SK-N-SH (cell line): ENCODE measurements at regions not wholly inside any gene's neighbourhood (a gene's known extent, or its start where the extent isn't known, plus 50 kb on each side); places are given as distances from the start of the nearest gene placed in this dataset.

Experiments
- CTCF ChIA-PET: fragments of 300-600, 350-600 bp; formaldehyde crosslinking; extraction: SDS; loops from one replicate; lab custom pipeline; 2021; lab: Yijun Ruan, JAX
- POLR2A ChIA-PET: fragments of 350-600 bp; sonication (Branson Sonifier 250); formaldehyde crosslinking; extraction: SDS; loops from one replicate; lab custom pipeline; 2020; ENCODE audit warnings: antibody characterized with exemption, inconsistent platforms; lab: Yijun Ruan, JAX
- DNase-seq: peaks from one replicate; pipeline ENCODE4 v3.0.0; 2012
- H2AFZ ChIP-seq: fragments of 200-600 bp; sonication (generic); 2 replicates; pipeline ENCODE4 v1.8.1; 2016; ENCODE audit warnings: antibody characterized with exemption, mild to moderate bottlenecking, low read depth
- H3F3A ChIP-seq: fragments of 200-600 bp; sonication (generic); replicated peaks from 2 replicates; pipeline ENCODE3; 2016; ENCODE audit warnings: antibody characterized with exemption, mild to moderate bottlenecking; ENCODE audit not compliant: insufficient read depth
- H3K27ac ChIP-seq, 2 experiments: fragments of 200-500 bp in 1 of 2; fragments of 200-600 bp in 1 of 2; sonication (Bioruptor generic) in 1 of 2; sonication (generic), shearing (Covaris generic) in 1 of 2; 2 replicates each; pipeline versions ENCODE4 v1.5.1 to v1.6.1; 2014 to 2016; ENCODE audit warnings: low read depth in 2 of 2, inconsistent platforms in 1 of 2, low read length in 1 of 2, mild to moderate bottlenecking in 1 of 2, mixed read lengths in 1 of 2
- H3K27me3 ChIP-seq: fragments of 200-600 bp; sonication (generic), shearing (Covaris generic); 2 replicates; pipeline ENCODE4 v1.6.1; 2016; ENCODE audit warnings: mixed run types; ENCODE audit not compliant: insufficient read depth
- H3K36me3 ChIP-seq, 2 experiments: fragments of 200-500 bp in 1 of 2; fragments of 200-600 bp in 1 of 2; sonication (Bioruptor generic) in 1 of 2; sonication (generic) in 1 of 2; replicated peaks in 1 of 2; 2 replicates each; pipeline versions ENCODE3 to v1.5.1; 2014 to 2016; ENCODE audit warnings: low read length in 1 of 2, mild to moderate bottlenecking in 1 of 2; ENCODE audit not compliant: insufficient read depth in 2 of 2, control insufficient read depth in 1 of 2
- H3K4me1 ChIP-seq, 2 experiments: fragments of 200-500 bp in 1 of 2; fragments of 200-600 bp in 1 of 2; sonication (Bioruptor generic) in 1 of 2; sonication (generic), shearing (Covaris generic) in 1 of 2; 2 replicates each; pipeline versions ENCODE4 v1.5.1 to v1.6.1; 2014 to 2016; ENCODE audit warnings: low read depth in 1 of 2, low read length in 1 of 2, mixed run types in 1 of 2; ENCODE audit not compliant: insufficient read depth in 2 of 2, control insufficient read depth in 1 of 2
- H3K4me2 ChIP-seq: fragments of 200-600 bp; sonication (generic), shearing (Covaris generic); 2 replicates; pipeline ENCODE4 v1.6.1; 2017; ENCODE audit warnings: mixed run types
- H3K4me3 ChIP-seq, 2 experiments: fragments of 200-500 bp in 1 of 2; fragments of 200-600 bp in 1 of 2; sonication (Bioruptor generic) in 1 of 2; sonication (generic), shearing (Covaris generic) in 1 of 2; 2 replicates each; pipeline versions ENCODE4 v1.5.1 to v1.8.1; 2014 to 2016; ENCODE audit warnings: low read depth in 2 of 2, inconsistent platforms in 1 of 2, low read length in 1 of 2, mild to moderate bottlenecking in 1 of 2, mixed read lengths in 1 of 2, moderate library complexity in 1 of 2
- H3K79me2 ChIP-seq: fragments of 200-600 bp; sonication (generic); 2 replicates; pipeline ENCODE4 v1.8.1; 2017; ENCODE audit warnings: mild to moderate bottlenecking; ENCODE audit not compliant: insufficient read depth
- H3K9ac ChIP-seq: fragments of 200-600 bp; sonication (generic); 2 replicates; pipeline ENCODE4 v1.6.1; 2017; ENCODE audit warnings: mixed run types
- H3K9me2 ChIP-seq: fragments of 200-600 bp; sonication (generic); 2 replicates; pipeline ENCODE4 v1.6.1; 2017; ENCODE audit warnings: mixed run types
- H3K9me3 ChIP-seq: fragments of 200-600 bp; sonication (generic); 2 replicates; pipeline ENCODE4 v1.6.1; 2017; ENCODE audit warnings: mixed run types, mild to moderate bottlenecking, moderate library complexity
- H4K20me1 ChIP-seq: fragments of 200-600 bp; sonication (generic); 2 replicates; pipeline ENCODE4 v1.6.1; 2017; ENCODE audit warnings: mild to moderate bottlenecking, mixed run types; ENCODE audit not compliant: insufficient read depth
- ELF1 ChIP-seq: IDR thresholded peaks from 2 replicates; pipeline ENCODE4 v1.4.0; 2012
- EP300 ChIP-seq, 2 experiments: IDR thresholded peaks; 2 replicates each; pipeline versions ENCODE4 v1.4.0 to v1.6.1; 2012; ENCODE audit warnings: borderline replicate concordance in 1 of 2, low read depth in 1 of 2, low read length in 1 of 2
- FOXM1 ChIP-seq: IDR thresholded peaks from 2 replicates; pipeline ENCODE4 v1.4.0; 2012; ENCODE audit warnings: low read depth, mild to moderate bottlenecking
- GABPA ChIP-seq: IDR thresholded peaks from 2 replicates; pipeline ENCODE4 v1.4.0; 2012; ENCODE audit warnings: low read depth, mild to moderate bottlenecking
- GATA2 ChIP-seq: sonication (generic); formaldehyde crosslinking; IDR thresholded peaks from 2 replicates; pipeline ENCODE4 v1.5.0; 2020; ENCODE audit warnings: mild to moderate bottlenecking, missing genetic modification reagents
- MEF2A ChIP-seq: IDR thresholded peaks from 2 replicates; pipeline ENCODE4 v1.4.0; 2012; ENCODE audit warnings: low read depth, borderline replicate concordance
- MXI1 ChIP-seq: IDR thresholded peaks from 2 replicates; pipeline ENCODE4 v1.6.1; 2012; ENCODE audit warnings: mild to moderate bottlenecking, low read depth, low read length, improper control_type of control experiment
- RFX5 ChIP-seq: IDR thresholded peaks from 2 replicates; pipeline ENCODE4 v1.6.1; 2012; ENCODE audit warnings: mild to moderate bottlenecking, improper control_type of control experiment, low read length
- TAF1 ChIP-seq: IDR thresholded peaks from 2 replicates; pipeline ENCODE4 v1.6.1; 2012; ENCODE audit warnings: low read depth, mild to moderate bottlenecking, low read length, moderate library complexity, borderline replicate concordance
- WGBS: methylation state at CpG from one replicate; pipeline ENCODE4 v1.1.6; 2017; ENCODE audit warnings: low lambda C conversion rate; 5-methylcytosine and 5-hydroxymethylcytosine counted together
- TF ChIP-seq, protein P1 (sequence below): fragments of 200-600 bp; sonication (generic); IDR thresholded peaks from 2 replicates; pipeline ENCODE4 v1.6.1; 2017; ENCODE audit warnings: antibody characterized with exemption, mild to moderate bottlenecking, moderate library complexity
- TF ChIP-seq, protein P2 (sequence below): fragments of 150-350 bp; IDR thresholded peaks from 2 replicates; pipeline ENCODE4 v1.6.1; 2017; ENCODE audit warnings: antibody characterized with exemption, low read length, low read depth, borderline replicate concordance

DNA sequence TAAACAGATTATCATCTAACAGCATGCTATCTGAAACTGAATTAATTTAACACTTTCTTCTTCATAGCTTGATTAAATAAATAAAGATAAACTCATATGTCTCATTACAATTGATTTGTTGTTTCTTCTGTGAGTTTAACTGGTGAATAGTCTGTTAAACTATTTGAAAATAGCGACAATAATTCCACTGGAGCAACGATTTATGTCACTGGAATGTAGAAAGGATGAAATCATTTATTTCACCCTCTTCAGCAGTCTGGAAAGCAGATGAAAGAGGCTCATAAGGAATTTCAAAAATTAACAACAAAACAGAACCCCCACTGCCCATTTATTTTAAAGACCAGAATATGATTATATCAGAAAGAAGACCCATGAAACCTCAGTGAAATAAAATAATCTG, 1165.1 kb upstream of the USP15 start:
- no peak overlapping the region for H3K4me2 ChIP-seq

DNA sequence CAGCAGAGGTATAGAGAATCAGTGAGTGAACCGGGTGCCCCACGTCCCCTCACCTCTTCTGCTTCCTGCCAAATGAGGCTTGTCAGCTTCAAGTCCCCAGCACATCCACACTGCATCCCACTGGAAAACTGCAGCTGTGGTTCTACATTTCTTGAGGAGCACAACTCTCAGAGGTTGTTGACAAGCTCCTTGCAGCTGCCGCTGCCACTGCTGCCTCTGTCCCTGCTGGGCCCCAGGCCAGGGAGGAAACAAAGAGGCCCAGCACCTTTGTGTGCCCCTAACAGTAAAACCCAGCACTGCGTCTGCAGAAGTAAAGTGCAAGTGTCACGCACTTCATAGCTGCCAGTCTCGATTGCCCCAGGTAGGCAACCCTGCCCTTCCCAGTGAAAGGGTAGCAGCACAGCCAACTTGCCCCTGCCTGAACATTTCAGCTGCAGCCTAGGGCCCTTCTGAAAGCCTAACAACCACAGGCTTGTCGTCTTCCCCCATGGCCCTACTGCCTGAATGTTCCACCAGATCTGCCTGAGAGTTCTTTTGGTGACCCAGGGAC, 1162.1 kb upstream of the USP15 start:
- Histone ChIP-seq H3K27ac (no peak overlapping the region), H3K36me3 (no peaks in the 10 kb centered on the region), H3K9me3 (0 out of 2 replicates have a peak, but pooled peaks cover 3% of the 10 kb centered on the region), H3K9ac (no peak overlapping the region), H3K27me3 (no peaks in the 10 kb centered on the region), H3K4me2 (no peak overlapping the region), H3K79me2 (no peaks in the 10 kb centered on the region), H3K9me2 (no peaks in the 10 kb centered on the region), H3F3A (no peaks in the 10 kb centered on the region), H2AFZ (no peak overlapping the region), H3K4me3 (no peak overlapping the region), H3K4me1 (no peaks in the 10 kb centered on the region), H4K20me1 (no peaks in the 10 kb centered on the region)
- no peak for DNase-seq
- TF ChIP-seq MXI1 (no peak), GABPA (no peak), GATA2 (CRISPR knock-in tag) (no peak)
- CTCF ChIA-PET, result no interaction called here
- 7% methylated on average over 4 of the region's 7 CpGs for WGBS
- POLR2A ChIA-PET, result no interaction called here

More for the DNA sequence above, 1165.1 kb upstream of the USP15 start:
- no peak overlapping the region for H3K9ac ChIP-seq
- ChIA-PET CTCF (no interaction called here), POLR2A (no interaction called here)
- no peaks in the 10 kb centered on the region for H3K9me2 ChIP-seq
- H3K9me3 ChIP-seq, result no peaks in the 10 kb centered on the region
- no peaks in the 10 kb centered on the region for H3K36me3 ChIP-seq
- no peak for TF ChIP-seq FOXM1
- TF ChIP-seq, protein P1, sequence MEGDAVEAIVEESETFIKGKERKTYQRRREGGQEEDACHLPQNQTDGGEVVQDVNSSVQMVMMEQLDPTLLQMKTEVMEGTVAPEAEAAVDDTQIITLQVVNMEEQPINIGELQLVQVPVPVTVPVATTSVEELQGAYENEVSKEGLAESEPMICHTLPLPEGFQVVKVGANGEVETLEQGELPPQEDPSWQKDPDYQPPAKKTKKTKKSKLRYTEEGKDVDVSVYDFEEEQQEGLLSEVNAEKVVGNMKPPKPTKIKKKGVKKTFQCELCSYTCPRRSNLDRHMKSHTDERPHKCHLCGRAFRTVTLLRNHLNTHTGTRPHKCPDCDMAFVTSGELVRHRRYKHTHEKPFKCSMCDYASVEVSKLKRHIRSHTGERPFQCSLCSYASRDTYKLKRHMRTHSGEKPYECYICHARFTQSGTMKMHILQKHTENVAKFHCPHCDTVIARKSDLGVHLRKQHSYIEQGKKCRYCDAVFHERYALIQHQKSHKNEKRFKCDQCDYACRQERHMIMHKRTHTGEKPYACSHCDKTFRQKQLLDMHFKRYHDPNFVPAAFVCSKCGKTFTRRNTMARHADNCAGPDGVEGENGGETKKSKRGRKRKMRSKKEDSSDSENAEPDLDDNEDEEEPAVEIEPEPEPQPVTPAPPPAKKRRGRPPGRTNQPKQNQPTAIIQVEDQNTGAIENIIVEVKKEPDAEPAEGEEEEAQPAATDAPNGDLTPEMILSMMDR, result no peak
- TF ChIP-seq, protein P2, sequence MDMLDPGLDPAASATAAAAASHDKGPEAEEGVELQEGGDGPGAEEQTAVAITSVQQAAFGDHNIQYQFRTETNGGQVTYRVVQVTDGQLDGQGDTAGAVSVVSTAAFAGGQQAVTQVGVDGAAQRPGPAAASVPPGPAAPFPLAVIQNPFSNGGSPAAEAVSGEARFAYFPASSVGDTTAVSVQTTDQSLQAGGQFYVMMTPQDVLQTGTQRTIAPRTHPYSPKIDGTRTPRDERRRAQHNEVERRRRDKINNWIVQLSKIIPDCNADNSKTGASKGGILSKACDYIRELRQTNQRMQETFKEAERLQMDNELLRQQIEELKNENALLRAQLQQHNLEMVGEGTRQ, result no peak
- no peak for TF ChIP-seq ELF1
- no peak for TF ChIP-seq TAF1
- TF ChIP-seq EP300 (IDR thresholded peaks at IDR 0.05; ENCODE audit: borderline replicate concordance in 1 of 2, low read depth in 1 of 2, low read length in 1 of 2), result no peak
- no peak for TF ChIP-seq MEF2A
- no peak for TF ChIP-seq RFX5
- no peak overlapping the region for H3K27ac ChIP-seq
- H2AFZ ChIP-seq, result no peak overlapping the region
- no peaks in the 10 kb centered on the region for H3K4me1 ChIP-seq
- H3K27me3 ChIP-seq, result no peaks in the 10 kb centered on the region
- no peaks in the 10 kb centered on the region for H4K20me1 ChIP-seq
- H3K79me2 ChIP-seq, result no peaks in the 10 kb centered on the region
- DNase-seq, result no peak
- WGBS, result 0% methylated on average over 2 of the region's 2 CpGs
- no peak overlapping the region for H3K4me3 ChIP-seq
- H3F3A ChIP-seq, result no peaks in the 10 kb centered on the region
